B cell (primary cell): ENCODE measurements at regions not wholly inside any gene's neighbourhood (a gene's known extent, or its start where the extent isn't known, plus 50 kb on each side); places are given as distances from the start of the nearest gene placed in this dataset.

Experiments used
- CTCF ChIP-seq: fragments of 200-600 bp; IDR thresholded peaks from one replicate; pipeline ENCODE4 v1.8.0; 2022; ENCODE audit warnings: antibody characterized with exemption, mild to moderate bottlenecking
- EZH2 ChIP-seq: IDR thresholded peaks from 2 replicates; pipeline ENCODE4 v1.6.1; 2012; ENCODE audit warnings: borderline replicate concordance, low read depth, mild to moderate bottlenecking, moderate library complexity, low read length; ENCODE audit not compliant: insufficient read depth, poor library complexity, severe bottlenecking

- TF ChIP-seq CTCF: no peak
- no peak for TF ChIP-seq EZH2
Measured at GRCh38 chr10:8810677-8811076, 756.2 kb downstream of the GATA3 start.
